ENCODE measurements at regions not wholly inside any gene's neighbourhood (a gene's known extent, or its start where the extent isn't known, plus 50 kb on each side); places are given as distances from the start of the nearest gene placed in this dataset.

DNA sequence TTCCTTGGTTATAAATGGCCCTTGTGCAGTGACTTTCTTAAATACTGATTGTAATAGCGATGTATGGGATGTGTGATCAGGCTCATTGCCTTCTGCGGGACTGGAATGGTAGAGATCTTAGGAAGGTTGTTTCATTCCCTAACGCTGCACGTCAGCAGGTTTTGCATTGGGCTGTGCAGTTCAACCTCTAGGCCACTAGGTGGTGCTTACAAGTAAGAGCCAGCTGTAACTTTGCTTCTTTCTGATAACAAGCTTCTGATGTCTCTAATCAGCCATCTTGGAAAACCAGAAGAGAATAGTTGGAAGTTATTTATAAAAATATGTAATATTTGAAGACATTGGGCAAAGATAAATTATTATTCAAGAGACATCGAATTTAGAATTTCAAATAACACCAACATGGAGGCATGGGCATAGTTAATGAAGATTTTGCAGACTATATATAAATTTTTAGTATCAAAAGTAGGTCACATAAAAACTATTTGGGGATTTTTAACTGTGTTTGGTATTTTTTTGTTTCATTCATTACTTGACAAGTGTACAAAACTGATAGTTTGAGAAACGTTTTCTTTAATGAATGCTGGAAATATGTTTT lies 339.7 kb upstream of the PCDH7 start:
- TF ChIP-seq, protein P1, sequence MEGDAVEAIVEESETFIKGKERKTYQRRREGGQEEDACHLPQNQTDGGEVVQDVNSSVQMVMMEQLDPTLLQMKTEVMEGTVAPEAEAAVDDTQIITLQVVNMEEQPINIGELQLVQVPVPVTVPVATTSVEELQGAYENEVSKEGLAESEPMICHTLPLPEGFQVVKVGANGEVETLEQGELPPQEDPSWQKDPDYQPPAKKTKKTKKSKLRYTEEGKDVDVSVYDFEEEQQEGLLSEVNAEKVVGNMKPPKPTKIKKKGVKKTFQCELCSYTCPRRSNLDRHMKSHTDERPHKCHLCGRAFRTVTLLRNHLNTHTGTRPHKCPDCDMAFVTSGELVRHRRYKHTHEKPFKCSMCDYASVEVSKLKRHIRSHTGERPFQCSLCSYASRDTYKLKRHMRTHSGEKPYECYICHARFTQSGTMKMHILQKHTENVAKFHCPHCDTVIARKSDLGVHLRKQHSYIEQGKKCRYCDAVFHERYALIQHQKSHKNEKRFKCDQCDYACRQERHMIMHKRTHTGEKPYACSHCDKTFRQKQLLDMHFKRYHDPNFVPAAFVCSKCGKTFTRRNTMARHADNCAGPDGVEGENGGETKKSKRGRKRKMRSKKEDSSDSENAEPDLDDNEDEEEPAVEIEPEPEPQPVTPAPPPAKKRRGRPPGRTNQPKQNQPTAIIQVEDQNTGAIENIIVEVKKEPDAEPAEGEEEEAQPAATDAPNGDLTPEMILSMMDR (IDR thresholded peaks at IDR 0.05; ENCODE audit: low read depth, low read length), result peak; percentile 99
- TF ChIP-seq POLR2A (IDR thresholded peaks at IDR 0.05; ENCODE audit: extremely low read depth, insufficient read length) (no peak), MYC (IDR thresholded peaks at IDR 0.05; ENCODE audit: low read depth, low read length) (no peak)
- TF ChIP-seq, protein P2, sequence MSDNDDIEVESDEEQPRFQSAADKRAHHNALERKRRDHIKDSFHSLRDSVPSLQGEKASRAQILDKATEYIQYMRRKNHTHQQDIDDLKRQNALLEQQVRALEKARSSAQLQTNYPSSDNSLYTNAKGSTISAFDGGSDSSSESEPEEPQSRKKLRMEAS (IDR thresholded peaks at IDR 0.05; ENCODE audit: low read depth, low read length), result no peak
